Skeletal muscle cell (primary cell): ENCODE measurements at regions not wholly inside any gene's neighbourhood (a gene's known extent, or its start where the extent isn't known, plus 50 kb on each side); places are given as distances from the start of the nearest gene placed in this dataset.

Experiments
- DNase-seq: peaks from one replicate; pipeline ENCODE4 v3.0.0-alpha.2; 2010; ENCODE audit warnings: low read depth
- H3K4me3 ChIP-seq: 2 replicates; pipeline ENCODE4 v1.5.1; 2011; ENCODE audit warnings: low read depth, mild to moderate bottlenecking, control low read depth, low read length, moderate library complexity

GRCh38 chr16:79980650-79981521, 380.3 kb upstream of the MAF start:
- no peak overlapping the region for H3K4me3 ChIP-seq
- DNase-seq, result no peak

- H3K4me3 ChIP-seq, result no peak overlapping the region
These were observed 377.7 kb upstream of the MAF start for GRCh38 chr16:79977940-79978836.

DNA sequence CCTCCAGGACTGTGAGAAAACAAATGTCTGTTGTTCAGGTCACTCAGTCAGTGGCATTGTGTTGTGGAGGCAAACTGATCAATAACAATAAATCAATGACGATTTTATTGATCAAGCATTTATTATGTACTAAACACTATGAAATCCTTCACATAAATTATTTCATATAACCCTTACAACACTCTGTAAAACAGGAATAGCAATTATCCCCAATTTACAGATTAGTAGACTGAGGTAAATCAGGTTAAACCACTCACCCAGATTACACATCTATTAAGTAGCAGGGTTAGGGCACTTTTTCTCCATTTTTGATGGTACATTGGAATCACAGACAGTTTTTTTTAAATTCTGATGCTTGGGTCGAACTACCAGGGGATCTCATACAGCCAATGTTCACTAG, 372.8 kb upstream of the MAF start:
- DNase-seq, result no peak
- no peak overlapping the region for H3K4me3 ChIP-seq

More at GRCh38 chr16:79977940-79978836, 377.7 kb upstream of the MAF start:
- DNase-seq, result no peak

DNA sequence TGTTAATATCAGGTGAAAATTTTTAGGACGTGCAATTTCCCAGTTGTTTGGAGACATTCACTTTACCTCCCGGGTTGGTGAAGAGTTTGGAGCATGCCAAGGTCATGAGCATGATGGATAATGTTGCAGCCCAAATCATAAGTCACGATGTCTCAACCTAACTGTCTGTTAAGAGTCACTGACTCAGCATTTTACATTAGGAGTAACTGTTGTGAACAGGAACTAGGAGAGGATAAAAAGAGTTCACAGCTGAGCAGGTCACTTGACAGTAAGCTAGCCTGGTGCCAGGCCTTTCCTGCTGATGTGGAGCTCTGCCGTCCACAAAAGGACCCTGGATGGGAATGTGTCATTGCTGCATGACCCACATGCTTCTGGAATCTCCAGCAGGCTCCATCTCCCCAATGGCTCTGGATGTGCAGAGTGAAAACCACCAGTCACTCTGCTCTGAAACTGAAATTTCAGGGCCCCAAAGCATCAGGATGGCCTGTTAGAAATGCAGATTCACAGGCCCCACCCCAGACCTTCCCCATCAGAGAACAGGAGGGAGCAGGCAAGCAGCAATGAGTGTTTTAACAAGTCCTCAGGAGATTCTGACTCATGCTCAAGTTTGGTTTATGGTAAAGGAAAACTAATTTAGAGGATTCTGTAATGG, 371.6 kb upstream of the MAF start:
- H3K4me3 ChIP-seq, result no peak overlapping the region
- no peak for DNase-seq

DNA sequence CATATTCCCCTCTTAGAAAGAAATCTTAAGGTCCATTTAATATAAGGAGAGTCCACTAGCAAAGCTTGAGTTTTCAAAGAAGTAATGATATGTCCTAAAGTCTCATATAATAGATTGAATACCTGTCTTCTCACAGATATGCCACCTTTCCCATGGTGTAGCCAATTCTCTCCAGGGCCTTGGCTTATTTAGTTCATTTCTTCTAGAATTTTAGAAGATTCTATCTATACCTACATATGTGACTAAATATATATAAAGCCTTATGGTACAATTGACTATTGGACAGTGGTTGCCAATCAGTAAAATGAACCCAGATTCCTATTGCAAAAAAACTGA, 370.7 kb upstream of the MAF start:
- no peak overlapping the region for H3K4me3 ChIP-seq
- no peak for DNase-seq

DNA sequence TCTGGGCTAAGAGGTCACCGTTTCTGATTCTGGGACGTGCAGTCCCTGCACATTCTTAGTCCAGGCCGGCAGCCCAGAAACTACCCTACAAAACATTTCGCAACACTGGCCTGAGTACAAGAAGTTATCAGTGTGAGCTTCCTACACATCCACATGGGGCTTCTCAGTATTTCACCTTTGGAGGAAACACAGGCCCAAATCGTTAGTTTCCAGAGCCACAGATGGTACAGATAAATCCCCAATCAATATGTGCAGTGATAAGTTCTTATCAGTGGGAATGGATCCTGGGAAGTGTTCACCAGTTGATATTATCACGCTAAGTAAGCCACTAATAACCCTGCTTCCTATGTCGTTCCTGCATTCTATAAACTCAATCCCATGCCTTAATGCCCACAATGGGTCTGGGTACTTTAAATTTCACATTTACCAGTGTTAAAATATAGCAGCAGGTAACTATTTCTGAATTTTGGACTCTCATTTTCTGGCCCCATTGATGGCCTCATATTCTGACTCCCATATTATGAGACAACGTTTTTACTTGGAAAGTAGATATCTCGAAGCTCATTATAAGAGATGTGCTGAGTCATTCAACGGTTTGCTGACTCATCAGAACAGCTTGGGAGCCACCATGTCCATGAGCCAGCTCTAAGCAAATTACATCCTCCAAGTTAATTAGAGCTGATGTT, 370.2 kb upstream of the MAF start:
- DNase-seq, result no peak
- H3K4me3 ChIP-seq, result no peak overlapping the region

DNA sequence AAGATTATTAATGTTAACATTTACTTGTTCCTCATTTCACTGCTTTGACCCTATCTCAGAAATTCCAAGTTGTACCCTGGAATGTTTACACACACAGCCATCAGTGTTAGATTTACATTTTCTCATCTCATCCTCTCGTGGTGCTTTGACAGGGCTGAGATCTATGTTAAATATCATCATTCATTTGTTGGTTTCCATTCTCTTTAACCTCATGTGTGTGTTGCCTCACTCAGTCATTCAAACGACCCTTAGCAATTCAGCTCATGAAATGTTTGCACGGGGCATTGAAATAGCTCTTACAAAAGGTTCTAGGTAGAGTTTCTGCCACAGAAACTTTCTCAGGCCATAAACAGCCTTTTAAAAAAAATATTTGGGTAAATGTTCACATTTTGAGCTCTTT, 369.6 kb upstream of the MAF start:
- DNase-seq, result no peak
- H3K4me3 ChIP-seq, result no peak overlapping the region

DNA sequence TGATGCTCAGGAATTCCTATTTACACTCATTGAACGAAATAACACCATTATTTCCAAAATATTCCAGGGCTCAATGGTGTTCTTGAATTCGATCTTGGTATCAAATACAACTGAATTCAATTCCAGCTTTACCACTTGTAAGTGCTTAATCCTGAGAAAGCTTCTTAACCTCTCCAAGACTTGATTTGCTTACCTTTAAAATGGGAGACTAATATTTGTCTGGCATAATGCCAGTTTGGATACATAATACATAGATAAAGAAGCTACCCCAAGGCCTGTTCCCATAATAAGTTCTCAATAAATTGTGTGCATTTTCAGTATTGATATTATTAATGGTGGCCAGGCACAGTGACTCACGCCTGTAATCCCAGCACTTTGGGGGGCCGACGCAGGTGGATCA, 368.9 kb upstream of the MAF start:
- no peak for DNase-seq
- no peak overlapping the region for H3K4me3 ChIP-seq

DNA sequence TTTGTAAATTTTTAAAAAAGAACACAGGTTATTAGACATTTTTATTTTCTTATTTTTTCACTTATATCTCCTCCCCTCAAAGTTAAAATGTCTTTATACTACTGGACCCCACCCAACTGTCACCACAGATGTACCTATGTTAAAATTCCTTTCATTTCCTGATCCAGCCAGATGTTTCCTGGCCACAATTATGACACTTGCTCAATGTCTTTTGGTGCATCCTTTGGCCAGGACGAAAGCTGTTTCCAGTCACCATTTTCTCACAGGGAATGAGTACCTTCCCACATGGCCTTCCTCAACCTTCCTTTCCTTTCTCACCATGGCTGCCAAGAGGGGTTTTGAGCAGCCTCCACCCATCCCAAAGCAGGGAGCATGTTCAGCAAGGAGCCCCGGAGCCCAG, 365.7 kb upstream of the MAF start:
- H3K4me3 ChIP-seq, result no peak overlapping the region

GRCh38 chr16:79965718-79966117, 365.2 kb upstream of the MAF start:
- no peak overlapping the region for H3K4me3 ChIP-seq
- DNase-seq, result no peak

More for the DNA sequence above, 365.7 kb upstream of the MAF start:
- DNase-seq, result no peak

DNA sequence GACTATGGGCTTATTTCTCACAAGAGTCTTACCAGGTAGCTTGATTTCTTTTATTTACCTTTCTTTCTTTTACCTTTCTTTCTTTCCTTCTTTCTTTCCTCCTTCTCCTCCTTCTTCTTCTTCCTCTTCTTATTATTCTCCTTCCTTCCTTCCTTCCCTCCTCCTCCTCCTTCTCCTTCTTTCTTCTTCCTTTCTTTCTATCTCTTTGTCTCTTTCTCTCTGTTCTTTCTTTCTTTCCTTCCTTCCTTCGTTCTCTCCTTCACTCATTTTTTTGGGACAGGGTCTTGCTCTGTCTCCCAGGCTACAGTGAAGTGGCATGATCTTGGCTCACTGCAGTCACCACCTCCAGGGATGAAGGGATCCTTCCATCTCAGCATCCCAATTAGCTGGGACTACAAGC, 363.6 kb upstream of the MAF start:
- no peak overlapping the region for H3K4me3 ChIP-seq
- DNase-seq, result no peak

- no peak for DNase-seq
- no peak overlapping the region for H3K4me3 ChIP-seq
These were observed 362.4 kb upstream of the MAF start for GRCh38 chr16:79962962-79963361.

DNA sequence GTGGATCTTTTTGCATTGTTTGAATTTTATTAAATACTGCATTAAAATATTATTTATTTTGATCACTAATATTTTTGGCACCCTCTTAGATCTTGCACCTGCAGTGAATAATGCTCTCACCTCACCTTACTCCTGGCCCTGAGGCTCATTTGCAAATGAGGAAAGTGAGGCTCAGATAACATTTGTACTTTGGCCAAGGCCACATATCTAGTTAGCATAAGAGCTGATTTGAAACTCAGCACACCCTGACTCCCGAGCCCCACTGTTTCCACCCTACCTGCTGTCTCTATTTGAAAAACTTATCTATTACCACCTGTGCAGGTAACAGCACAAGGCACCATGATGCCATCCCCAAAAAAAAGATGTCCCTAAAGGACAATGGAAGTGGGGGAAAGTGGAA, 358.7 kb upstream of the MAF start:
- no peak for DNase-seq
- no peak overlapping the region for H3K4me3 ChIP-seq

- no peak overlapping the region for H3K4me3 ChIP-seq
- DNase-seq, result no peak
These were observed 354.6 kb upstream of the MAF start for GRCh38 chr16:79954921-79955705.

GRCh38 chr16:79950932-79951719, 350.6 kb upstream of the MAF start:
- no peak for DNase-seq
- H3K4me3 ChIP-seq, result no peak overlapping the region

- DNase-seq, result no peak
- no peak overlapping the region for H3K4me3 ChIP-seq
These were observed 348.9 kb upstream of the MAF start for GRCh38 chr16:79949417-79949816.

GRCh38 chr16:79947771-79948170, 347.2 kb upstream of the MAF start:
- DNase-seq, result no peak
- no peak overlapping the region for H3K4me3 ChIP-seq

DNA sequence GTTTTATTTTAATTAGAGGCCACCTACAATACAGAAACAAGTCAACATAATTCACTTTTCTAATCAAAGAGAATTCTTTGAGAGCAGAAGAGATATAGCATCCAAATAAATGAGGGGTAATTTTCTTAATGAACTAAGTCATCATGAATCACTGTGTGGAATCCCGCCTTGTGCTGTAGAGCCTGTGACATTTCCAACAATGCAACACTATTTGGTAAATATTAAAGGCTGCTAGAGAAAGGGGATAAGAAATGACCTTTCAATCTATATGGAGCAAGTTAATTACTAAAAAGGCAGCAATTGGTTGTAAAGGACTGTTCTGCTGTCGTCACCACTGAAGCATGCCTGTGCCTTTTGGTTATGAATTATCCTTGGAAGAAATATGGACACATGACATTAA, 345.7 kb upstream of the MAF start:
- no peak for DNase-seq
- no peak overlapping the region for H3K4me3 ChIP-seq
